AG10803 (cell line): ENCODE measurements at regions not wholly inside any gene's neighbourhood (a gene's known extent, or its start where the extent isn't known, plus 50 kb on each side); places are given as distances from the start of the nearest gene placed in this dataset.

Experiments
- DNase-seq: peaks from one replicate; pipeline ENCODE4 v3.0.0; 2010; ENCODE audit warnings: low read depth
- H3K4me3 ChIP-seq: 2 replicates; pipeline ENCODE4 v1.5.1; 2011; ENCODE audit warnings: mild to moderate bottlenecking, low read length, control low read depth
- CTCF ChIP-seq: conservative IDR thresholded peaks from 2 replicates; pipeline ENCODE4 v1.5.1; 2011; ENCODE audit warnings: mild to moderate bottlenecking, low read length, control low read depth, inconsistent platforms

- no peak for TF ChIP-seq CTCF
- H3K4me3 ChIP-seq, result no peak overlapping the region
- peak; percentile 13 for DNase-seq
Observed at GRCh38 chr5:88438006-88438405, 169.4 kb upstream of the TMEM161B start.

- TF ChIP-seq CTCF, result no peak
- no peak for DNase-seq
- no peak overlapping the region for H3K4me3 ChIP-seq
Observed at GRCh38 chr5:88436290-88436689, 167.6 kb upstream of the TMEM161B start.

GRCh38 chr5:88428633-88429032 is 160.0 kb upstream of the TMEM161B start:
- no peak for TF ChIP-seq CTCF
- DNase-seq, result no peak
- no peak overlapping the region for H3K4me3 ChIP-seq

GRCh38 chr5:88426441-88426840 is 157.8 kb upstream of the TMEM161B start:
- TF ChIP-seq CTCF, result no peak
- no peak overlapping the region for H3K4me3 ChIP-seq
- no peak for DNase-seq

- no peak for TF ChIP-seq CTCF
- no peak for DNase-seq
Observed at GRCh38 chr5:88425124-88425523, 156.5 kb upstream of the TMEM161B start.

GRCh38 chr5:88419931-88420330 is 151.3 kb upstream of the TMEM161B start:
- TF ChIP-seq CTCF, result no peak
- H3K4me3 ChIP-seq, result no peak overlapping the region
- DNase-seq, result no peak

More at GRCh38 chr5:88425124-88425523, 156.5 kb upstream of the TMEM161B start:
- no peak overlapping the region for H3K4me3 ChIP-seq

- H3K4me3 ChIP-seq, result no peak overlapping the region
- no peak for TF ChIP-seq CTCF
- no peak for DNase-seq
Observed at GRCh38 chr5:88407341-88407740, 138.7 kb upstream of the TMEM161B start.
